Fibroblast of gingiva (primary cell): ENCODE measurements at regions not wholly inside any gene's neighbourhood (a gene's known extent, or its start where the extent isn't known, plus 50 kb on each side); places are given as distances from the start of the nearest gene placed in this dataset.
"Not testable (repeated sequence)": the region's sequence is repeated elsewhere in the genome, so short reads cannot be mapped to it uniquely, and the experiment has no call there.

Source experiments
- DNase-seq: peaks from one replicate; pipeline ENCODE4 v3.0.0-alpha.2; 2011; ENCODE audit warnings: low read depth

DNA sequence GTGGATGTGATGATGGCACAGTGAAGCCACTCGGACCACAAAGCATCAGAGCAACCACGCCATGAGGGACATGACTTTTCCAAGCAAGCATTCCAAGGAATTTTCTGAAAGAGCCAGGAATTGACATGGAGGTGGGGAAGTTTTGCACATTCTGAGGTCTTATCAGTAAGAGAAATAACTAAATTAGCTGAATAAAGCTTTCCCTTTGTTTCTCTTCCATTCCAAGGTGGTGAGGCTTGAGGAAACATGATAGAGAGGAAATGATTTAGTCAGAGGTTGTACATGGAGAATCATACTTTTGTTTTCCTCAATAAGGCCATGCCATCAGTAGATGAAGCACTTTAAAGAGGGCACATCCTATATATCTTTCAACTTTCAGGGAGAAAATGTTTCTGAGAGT, 115.7 kb upstream of the MMADHC start:
- no peak for DNase-seq

DNA sequence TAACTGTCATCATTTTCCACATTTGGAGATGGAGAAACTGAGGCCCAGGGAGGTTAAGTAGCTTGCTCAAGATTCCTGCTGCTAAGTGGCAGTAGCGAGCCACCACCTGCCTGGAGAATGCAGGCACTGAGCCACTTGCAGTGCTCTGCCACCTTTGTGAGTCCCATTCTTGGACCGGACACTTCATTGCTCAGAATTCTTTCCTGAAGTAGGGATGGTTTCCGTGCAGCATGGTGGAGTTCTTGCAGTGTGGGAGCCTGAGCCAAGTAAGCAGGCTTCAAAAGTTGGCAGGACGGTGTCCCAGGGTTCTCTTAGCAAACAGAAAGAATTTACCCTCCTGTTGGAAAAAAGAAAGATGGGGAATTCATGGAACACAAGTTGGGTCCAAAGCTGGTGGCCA, 115.0 kb upstream of the MMADHC start:
- DNase-seq = no peak

GRCh38 chr2:149701241-149701640, 113.7 kb upstream of the MMADHC start:
- DNase-seq = no peak

GRCh38 chr2:149692961-149693396, 105.4 kb upstream of the MMADHC start:
- DNase-seq = peak; percentile 35

- DNase-seq = no peak
Measured at GRCh38 chr2:149690825-149691224, 103.2 kb upstream of the MMADHC start.

DNA sequence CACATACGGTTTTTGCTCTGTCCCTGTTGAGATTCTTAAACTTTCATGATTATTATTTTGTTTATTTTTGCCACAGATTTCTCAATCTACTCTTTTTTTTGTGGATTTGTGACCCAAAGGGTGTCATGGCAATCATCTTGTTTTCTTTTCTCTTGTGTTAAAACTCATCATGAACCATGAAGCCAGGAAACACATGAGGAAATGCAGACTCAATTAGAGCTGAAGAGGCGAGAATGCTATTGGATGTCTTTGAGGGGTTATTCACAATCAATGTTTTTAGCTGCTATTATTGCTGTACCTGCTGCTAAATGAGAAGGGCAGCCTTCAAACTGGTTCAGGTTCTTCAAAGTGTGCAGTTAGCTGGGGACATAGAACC, 99.5 kb upstream of the MMADHC start:
- DNase-seq = peak; percentile 83

DNA sequence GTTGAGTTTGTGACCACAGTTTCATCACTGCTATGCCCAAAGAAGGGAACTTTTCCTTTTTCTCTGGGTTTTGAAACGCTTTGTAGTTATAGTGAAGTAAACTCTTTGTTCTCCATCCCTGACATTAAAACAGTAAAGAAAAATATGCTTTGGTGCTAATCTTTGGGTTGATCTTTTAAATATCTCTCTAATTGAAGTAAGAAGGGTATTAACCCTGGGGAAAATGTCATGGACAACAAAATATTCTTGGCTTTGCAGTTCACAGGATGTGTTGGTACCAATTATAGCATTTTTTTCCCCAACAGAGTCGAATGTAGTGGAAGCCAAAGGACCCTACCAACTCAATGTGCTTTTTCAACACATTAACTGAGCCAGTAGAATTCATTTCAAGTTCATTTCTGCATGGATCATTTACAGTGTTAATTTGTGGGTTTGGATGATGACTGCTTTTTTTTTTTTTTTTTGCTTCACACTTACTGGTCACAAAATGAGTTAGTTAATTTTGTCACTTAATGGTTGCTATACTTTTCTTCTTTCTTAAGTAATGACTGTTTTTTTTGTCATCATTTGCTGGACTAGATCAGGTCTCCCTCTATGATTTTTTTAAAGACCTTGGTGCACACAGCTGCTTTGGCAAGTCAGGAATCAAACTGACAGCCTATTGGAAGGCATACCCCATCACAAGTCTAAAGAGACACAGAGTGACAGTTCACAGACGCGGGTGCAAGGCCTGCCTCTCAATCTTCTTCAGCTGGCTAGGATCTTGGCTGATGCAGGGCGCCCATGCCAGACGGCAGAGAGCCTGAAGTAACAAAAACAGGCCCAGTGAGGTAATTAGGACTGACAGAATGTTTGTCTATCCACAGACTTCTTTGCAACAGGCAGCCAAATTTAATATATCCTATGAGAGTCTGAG, 98.8 kb upstream of the MMADHC start:
- no peak for DNase-seq

DNA sequence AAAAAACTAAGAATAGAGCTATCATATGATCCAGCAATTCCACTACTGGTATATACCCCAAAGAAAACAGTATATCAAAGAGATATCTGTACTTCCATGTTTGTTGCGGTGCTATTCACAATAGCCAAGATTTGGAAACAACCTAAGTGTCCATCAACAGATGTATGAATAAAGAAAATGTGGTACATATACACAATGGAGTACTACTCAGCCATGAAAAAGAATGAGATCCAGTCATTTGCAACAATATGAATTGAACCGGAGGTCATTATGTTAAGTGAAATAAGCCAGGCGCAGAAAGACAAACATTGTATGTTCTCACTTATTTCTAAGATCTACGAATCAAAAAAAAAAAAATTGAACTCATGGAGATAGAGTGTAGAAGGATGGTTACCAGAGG, 97.8 kb upstream of the MMADHC start:
- not testable (repeated sequence) for DNase-seq

GRCh38 chr2:149679286-149679685, 91.7 kb upstream of the MMADHC start:
- DNase-seq = peak; percentile 14

DNA sequence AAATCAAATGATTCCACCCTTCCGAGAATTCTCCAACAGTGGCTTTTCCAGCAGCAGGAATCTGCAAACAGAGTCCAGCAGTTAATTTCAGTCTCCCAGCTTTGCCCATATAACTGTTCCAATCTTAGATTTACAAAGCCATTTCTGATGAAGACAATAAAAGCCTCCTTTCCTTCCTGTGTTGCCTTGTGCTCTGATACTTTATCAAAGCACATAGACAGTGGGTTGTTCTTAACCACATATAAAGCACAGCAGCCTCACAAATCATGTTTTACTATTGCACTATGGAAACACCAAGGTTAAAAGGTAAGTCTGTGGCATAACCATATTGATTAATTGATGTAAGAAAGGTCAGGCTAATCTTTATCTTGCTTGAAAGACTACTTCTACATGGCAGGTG, 89.8 kb upstream of the MMADHC start:
- DNase-seq = no peak

- DNase-seq = no peak
Measured at GRCh38 chr2:149670086-149670485, 82.5 kb upstream of the MMADHC start.

GRCh38 chr2:149666809-149667320, 79.3 kb upstream of the MMADHC start:
- no peak for DNase-seq

- no peak for DNase-seq
Measured at GRCh38 chr2:149664896-149665295, 77.3 kb upstream of the MMADHC start.

- no peak for DNase-seq
Measured at GRCh38 chr2:149662556-149662955, 75.0 kb upstream of the MMADHC start.

GRCh38 chr2:149661844-149662243, 74.3 kb upstream of the MMADHC start:
- peak; percentile 44 for DNase-seq

GRCh38 chr2:149658553-149658952, 71.0 kb upstream of the MMADHC start:
- DNase-seq = no peak

DNA sequence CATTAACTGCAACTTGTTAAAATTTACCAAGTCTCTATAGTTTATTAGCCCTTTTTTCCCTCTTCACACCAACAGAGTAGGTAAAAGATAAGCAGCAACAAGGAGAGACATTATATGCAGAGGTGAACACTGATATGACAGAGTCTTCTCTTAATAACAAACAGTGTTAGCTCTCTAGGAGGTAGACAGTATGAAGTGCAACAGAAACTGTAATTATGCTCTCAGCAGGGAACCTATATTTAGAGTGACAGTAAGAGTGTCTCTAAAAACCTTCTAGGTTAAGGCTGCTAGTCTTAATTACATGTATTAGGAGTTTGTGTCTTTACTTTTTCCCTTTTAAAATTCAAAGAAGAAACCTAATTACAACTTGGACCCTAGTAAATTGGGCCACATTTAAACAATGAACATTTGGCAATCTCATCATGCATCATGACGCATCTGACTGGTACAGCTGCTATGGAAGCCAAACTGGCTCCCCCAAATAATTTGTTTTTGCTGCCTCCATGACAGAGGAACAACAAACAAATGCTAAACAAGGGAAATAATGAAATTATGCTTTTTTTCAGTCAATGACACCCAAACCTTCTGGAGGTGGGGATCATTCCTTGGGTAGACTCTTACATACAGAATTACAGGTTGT, 69.9 kb upstream of the MMADHC start:
- no peak for DNase-seq

- no peak for DNase-seq
Measured at GRCh38 chr2:149656996-149657395, 69.4 kb upstream of the MMADHC start.

DNA sequence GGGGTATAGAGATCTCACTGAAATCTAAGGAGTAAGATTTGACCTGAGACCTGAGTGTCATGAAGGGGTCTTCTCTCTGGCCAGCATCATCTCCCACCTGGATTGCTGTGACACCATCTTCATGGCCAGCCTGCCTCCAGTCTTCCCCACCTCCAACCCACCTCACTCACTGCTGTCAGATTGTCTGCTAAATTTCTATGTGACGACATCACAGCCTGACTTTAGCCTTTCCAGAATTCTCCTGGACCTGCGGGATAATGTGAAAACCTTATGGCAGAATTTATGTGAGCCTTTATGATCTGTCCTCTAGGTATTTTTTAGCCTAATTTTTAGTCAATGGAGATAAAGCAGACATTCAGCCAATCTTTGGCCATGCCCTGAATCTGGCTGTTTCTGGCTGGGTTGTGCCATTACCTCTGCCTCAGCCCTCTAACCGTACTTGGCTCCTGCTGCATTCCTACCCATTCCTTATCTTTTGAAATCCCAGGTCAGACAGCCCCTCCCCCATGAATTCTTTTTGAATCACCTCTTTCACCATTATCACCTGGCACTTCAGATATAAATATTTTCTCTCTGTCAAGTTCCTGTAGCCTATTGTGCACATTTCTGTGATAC, 66.4 kb upstream of the MMADHC start:
- DNase-seq = no peak

GRCh38 chr2:149652926-149653325, 65.4 kb upstream of the MMADHC start:
- no peak for DNase-seq

GRCh38 chr2:149652526-149652925, 65.0 kb upstream of the MMADHC start:
- peak; percentile 12 for DNase-seq

- no peak for DNase-seq
Measured at GRCh38 chr2:149651229-149651628, 63.7 kb upstream of the MMADHC start.

DNA sequence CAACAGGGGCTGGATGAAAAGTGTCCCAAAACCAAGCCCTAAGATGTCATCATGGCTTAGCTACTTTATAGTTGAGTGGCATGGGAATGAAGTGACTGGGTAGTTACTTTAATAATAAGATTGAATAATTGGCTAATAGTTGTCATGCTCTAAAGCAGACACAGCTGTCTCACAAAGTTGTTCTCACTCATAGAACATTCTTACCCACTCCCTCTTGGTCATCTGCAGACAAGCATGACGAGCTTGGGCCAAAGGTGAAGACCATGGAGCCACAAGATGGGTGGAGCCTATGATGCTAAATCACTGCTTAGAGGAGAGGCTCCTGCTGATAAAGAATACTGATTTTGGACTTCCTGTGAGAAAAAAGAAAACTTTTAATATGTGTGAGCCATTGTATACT, 62.4 kb upstream of the MMADHC start:
- no peak for DNase-seq
